Panc1 (cell line): ENCODE measurements at regions not wholly inside any gene's neighbourhood (a gene's known extent, or its start where the extent isn't known, plus 50 kb on each side); places are given as distances from the start of the nearest gene placed in this dataset.

Experiments
- ATAC-seq: fragments of 200-7000 bp; cut with Tn5 transposase; 2 replicates; pipeline ENCODE4 v1.9.1; 2020; ENCODE audit warnings: mild to moderate bottlenecking, moderate library complexity
- BruUV-seq: library from RNA; stranded (reverse); fragments of 400-500 nt; replicated peaks from 2 replicates; lab custom pipeline; 2021; lab: Mats Ljungman, UMichigan
- CTCF ChIA-PET: fragments of 300-600 bp; sonication (Branson Sonifier 250); formaldehyde crosslinking; loops from one replicate; lab custom pipeline; 2022; ENCODE audit warnings: antibody characterized with exemption; lab: Charles Lee
- POLR2A ChIA-PET: fragments of 300-600 bp; sonication (Branson Sonifier 250); formaldehyde crosslinking; loops from one replicate; lab custom pipeline; 2022; ENCODE audit warnings: antibody characterized with exemption; lab: Charles Lee
- DNase-seq: peaks from one replicate; pipeline ENCODE4 v3.0.0-alpha.2; 2010; ENCODE audit warnings: low read depth, low spot score
- H3K27ac ChIP-seq: 2 replicates; pipeline ENCODE4 v1.5.1; 2011; ENCODE audit warnings: mild to moderate bottlenecking, low read length, inconsistent platforms
- H3K27me3 ChIP-seq: fragments of 200-500 bp; sonication (Bioruptor generic); 2 replicates; pipeline ENCODE4 v1.6.0; 2014; ENCODE audit warnings: low read length, inconsistent platforms; ENCODE audit not compliant: control insufficient read depth, insufficient read depth
- H3K36me3 ChIP-seq: fragments of 200-500 bp; sonication (Bioruptor generic); 2 replicates; pipeline ENCODE4 v1.5.1; 2014; ENCODE audit warnings: inconsistent platforms, mild to moderate bottlenecking, low read length, moderate library complexity; ENCODE audit not compliant: control insufficient read depth, insufficient read depth
- H3K4me1 ChIP-seq: 2 replicates; pipeline ENCODE4 v1.5.1; 2011; ENCODE audit warnings: inconsistent platforms, mild to moderate bottlenecking, low read length, moderate library complexity; ENCODE audit not compliant: control insufficient read depth, insufficient read depth
- H3K4me3 ChIP-seq, 2 experiments: 2 replicates each; pipeline ENCODE4 v1.5.1; 2011 to 2012; ENCODE audit warnings: low read depth in 2 of 2, low read length in 2 of 2, mild to moderate bottlenecking in 2 of 2, inconsistent platforms in 1 of 2, moderate library complexity in 1 of 2
- H3K9me3 ChIP-seq: fragments of 200-500 bp; sonication (Bioruptor generic); 2 replicates; pipeline ENCODE4 v1.5.1; 2014; ENCODE audit warnings: low read depth, mild to moderate bottlenecking, inconsistent platforms, low read length, moderate library complexity; ENCODE audit not compliant: control insufficient read depth, insufficient read depth
- CTCF ChIP-seq: fragments of 450-650 bp; IDR thresholded peaks from 2 replicates; pipeline ENCODE4 v1.5.1; 2017; ENCODE audit warnings: mild to moderate bottlenecking
- POLR2AphosphoS5 ChIP-seq: IDR thresholded peaks from 2 replicates; pipeline ENCODE4 v1.6.1; 2012; ENCODE audit warnings: mild to moderate bottlenecking, low read depth, low read length, moderate library complexity
- REST ChIP-seq, 2 experiments: IDR thresholded peaks; 2 replicates each; pipeline ENCODE4 v1.6.1; 2011 to 2012; ENCODE audit warnings: low read depth in 2 of 2, control low read depth in 1 of 2, low read length in 1 of 2, mild to moderate bottlenecking in 1 of 2, moderate library complexity in 1 of 2; ENCODE audit not compliant: insufficient read depth in 1 of 2
- SIN3A ChIP-seq: IDR thresholded peaks from 2 replicates; pipeline ENCODE4 v1.6.1; 2012; ENCODE audit warnings: low read depth, mild to moderate bottlenecking, low read length, moderate library complexity, borderline replicate concordance; ENCODE audit not compliant: insufficient read depth
- TCF7L2 ChIP-seq: IDR thresholded peaks from 2 replicates; pipeline ENCODE4 v1.6.1; 2011; ENCODE audit warnings: mild to moderate bottlenecking, low read depth, low read length, inconsistent platforms
- in situ Hi-C: cut with HindIII; loops from 2 replicates; pipeline ENCODE4 v1.10.0; 2016; ENCODE audit warnings: low sequenced_read_pairs, low pct_unique_long_range_greater_than_20kb
- intact Hi-C: fragments of 100-400 bp; cut with micrococcal nuclease; formaldehyde crosslinking; loops from one replicate; pipeline ENCODE4 v1.10.0; 2022; ENCODE audit not compliant: unreplicated experiment

GRCh38 chr4:178259566-178259965, 817.3 kb upstream of the AGA start:
- no peak for TF ChIP-seq CTCF
- TF ChIP-seq POLR2AphosphoS5 = no peak
- no peak for TF ChIP-seq REST (IDR thresholded peaks at IDR 0.05; ENCODE audit: insufficient read depth in 1 of 2, low read depth in 2 of 2, low read length in 1 of 2)
- TF ChIP-seq TCF7L2 = no peak
- no peak for TF ChIP-seq SIN3A
- DNase-seq (no peak), ATAC-seq (no peak)
- CTCF ChIA-PET = no interaction called here
- H3K27ac ChIP-seq = no peak overlapping the region
- no peak overlapping the region for H3K4me3 ChIP-seq
- H3K27me3 ChIP-seq = no peaks in the 10 kb centered on the region
- BruUV-seq = no TSS peak
- intact Hi-C loops (no loop called here), in situ Hi-C loops (no loop called here)
- H3K4me1 ChIP-seq = no peaks in the 10 kb centered on the region
- H3K36me3 ChIP-seq = no peaks in the 10 kb centered on the region
- H3K9me3 ChIP-seq = no peaks in the 10 kb centered on the region
- POLR2A ChIA-PET = no interaction called here

GRCh38 chr4:178264001-178264400, 821.8 kb upstream of the AGA start:
- Histone ChIP-seq H3K9me3 (no peaks in the 10 kb centered on the region), H3K27ac (no peak overlapping the region), H3K36me3 (no peaks in the 10 kb centered on the region), H3K4me3 (no peak overlapping the region), H3K27me3 (no peaks in the 10 kb centered on the region), H3K4me1 (no peaks in the 10 kb centered on the region)
- intact Hi-C loops = no loop called here
- ChIA-PET POLR2A (no interaction called here), CTCF (no interaction called here)
- in situ Hi-C loops = no loop called here
- no TSS peak for BruUV-seq
- DNase-seq = no peak
- TF ChIP-seq REST (IDR thresholded peaks at IDR 0.05; ENCODE audit: insufficient read depth in 1 of 2, low read depth in 2 of 2, low read length in 1 of 2) (no peak), SIN3A (no peak), CTCF (no peak), POLR2AphosphoS5 (no peak), TCF7L2 (no peak)
- no peak for ATAC-seq
